PC-3 (cell line): ENCODE measurements at regions not wholly inside any gene's neighbourhood (a gene's known extent, or its start where the extent isn't known, plus 50 kb on each side); places are given as distances from the start of the nearest gene placed in this dataset.

ENCODE experiments used
- EZH2 ChIP-seq: fragments of 300-600 bp; sonication (generic); IDR thresholded peaks from one replicate; pipeline ENCODE4 v1.6.1; 2017; ENCODE audit warnings: antibody characterized with exemption, mild to moderate bottlenecking, low read length; ENCODE audit not compliant: unreplicated experiment
- EZH2phosphoT487 ChIP-seq: fragments of 300-600 bp; sonication (generic); IDR thresholded peaks from 2 replicates; pipeline ENCODE4 v1.6.1; 2018; ENCODE audit warnings: mild to moderate bottlenecking, antibody characterized with exemption, low read length, borderline replicate concordance
- TF ChIP-seq, protein P1 (sequence below): fragments of 300-600 bp; sonication (generic); conservative IDR thresholded peaks from 2 replicates; pipeline ENCODE4 v1.5.1; 2017; ENCODE audit warnings: antibody characterized with exemption, low read depth, mild to moderate bottlenecking, low read length

DNA sequence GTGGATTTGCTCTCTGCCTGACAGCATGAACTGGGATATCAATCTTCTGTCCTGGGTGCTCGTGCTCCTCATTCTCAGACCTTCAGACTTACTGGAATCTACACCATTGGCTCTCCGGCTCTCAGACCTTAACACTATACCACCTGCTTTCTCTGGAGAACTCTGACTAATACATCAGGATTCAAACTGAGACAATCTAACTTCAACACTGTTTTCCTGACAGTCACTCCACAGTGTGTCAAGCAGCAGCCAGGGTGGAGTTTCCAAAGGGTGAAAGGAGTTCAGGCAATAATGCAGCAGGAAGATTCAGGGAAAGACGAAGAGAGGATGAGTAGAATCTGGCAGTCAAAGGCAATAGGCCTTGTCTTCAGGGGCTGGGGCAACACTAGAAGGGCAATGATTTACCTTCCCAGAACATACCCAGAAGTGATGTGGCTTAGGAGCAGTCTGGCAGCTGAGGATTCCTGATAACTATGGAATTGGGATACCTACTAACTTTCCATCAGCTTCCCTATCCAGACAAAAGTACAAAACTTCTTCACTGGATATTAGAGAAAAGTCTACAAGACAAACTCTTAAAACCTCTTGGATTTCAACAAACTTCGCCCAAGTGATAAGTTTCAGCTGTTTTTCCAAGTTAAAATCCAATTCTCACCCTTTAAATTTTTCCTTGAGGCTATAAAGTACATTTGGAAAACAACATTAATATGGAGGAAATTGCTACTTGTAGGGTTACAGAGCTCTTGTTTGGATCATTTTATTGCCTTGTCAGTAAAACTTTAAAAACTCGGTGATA, 58.4 kb upstream of the SLIT2 start:
- TF ChIP-seq, protein P1, sequence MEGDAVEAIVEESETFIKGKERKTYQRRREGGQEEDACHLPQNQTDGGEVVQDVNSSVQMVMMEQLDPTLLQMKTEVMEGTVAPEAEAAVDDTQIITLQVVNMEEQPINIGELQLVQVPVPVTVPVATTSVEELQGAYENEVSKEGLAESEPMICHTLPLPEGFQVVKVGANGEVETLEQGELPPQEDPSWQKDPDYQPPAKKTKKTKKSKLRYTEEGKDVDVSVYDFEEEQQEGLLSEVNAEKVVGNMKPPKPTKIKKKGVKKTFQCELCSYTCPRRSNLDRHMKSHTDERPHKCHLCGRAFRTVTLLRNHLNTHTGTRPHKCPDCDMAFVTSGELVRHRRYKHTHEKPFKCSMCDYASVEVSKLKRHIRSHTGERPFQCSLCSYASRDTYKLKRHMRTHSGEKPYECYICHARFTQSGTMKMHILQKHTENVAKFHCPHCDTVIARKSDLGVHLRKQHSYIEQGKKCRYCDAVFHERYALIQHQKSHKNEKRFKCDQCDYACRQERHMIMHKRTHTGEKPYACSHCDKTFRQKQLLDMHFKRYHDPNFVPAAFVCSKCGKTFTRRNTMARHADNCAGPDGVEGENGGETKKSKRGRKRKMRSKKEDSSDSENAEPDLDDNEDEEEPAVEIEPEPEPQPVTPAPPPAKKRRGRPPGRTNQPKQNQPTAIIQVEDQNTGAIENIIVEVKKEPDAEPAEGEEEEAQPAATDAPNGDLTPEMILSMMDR = no peak
- no peak for TF ChIP-seq EZH2
- no peak for TF ChIP-seq EZH2phosphoT487
